ENCODE measurements at regions not wholly inside any gene's neighbourhood (a gene's known extent, or its start where the extent isn't known, plus 50 kb on each side); places are given as distances from the start of the nearest gene placed in this dataset.

- TF ChIP-seq CTCF (IDR thresholded peaks at IDR 0.05), result no peak
- no peak overlapping the region for H3K27ac ChIP-seq
- intact Hi-C loops (cut with DNase I), result no loop called here
- H3K4me3 ChIP-seq, result no peak overlapping the region
- DNase-seq (no peak), ATAC-seq (no peak)
- no peaks in the 10 kb centered on the region for H3K4me1 ChIP-seq
- no peaks in the 10 kb centered on the region for H3K9me3 ChIP-seq
- H3K36me3 ChIP-seq, result no peaks in the 10 kb centered on the region
- no peaks in the 10 kb centered on the region for H3K27me3 ChIP-seq (ENCODE audit: low read depth)
Observed at GRCh38 chr5:28324174-28324573, 1285.8 kb upstream of the CDH9 start.

GRCh38 chr5:28313953-28314352, 1275.6 kb upstream of the CDH9 start:
- ATAC-seq, result no peak
- H3K36me3 ChIP-seq, result no peaks in the 10 kb centered on the region
- H3K27me3 ChIP-seq (ENCODE audit: low read depth), result no peaks in the 10 kb centered on the region
- DNase-seq, result no peak
- H3K4me3 ChIP-seq, result no peak overlapping the region
- intact Hi-C loops (cut with DNase I), result no loop called here
- H3K27ac ChIP-seq, result no peak overlapping the region
- TF ChIP-seq CTCF (IDR thresholded peaks at IDR 0.05), result no peak
- H3K4me1 ChIP-seq, result no peaks in the 10 kb centered on the region
- no peaks in the 10 kb centered on the region for H3K9me3 ChIP-seq

GRCh38 chr5:28313321-28313951, 1275.0 kb upstream of the CDH9 start:
- H3K27me3 ChIP-seq (ENCODE audit: low read depth), result no peaks in the 10 kb centered on the region
- ATAC-seq (no peak), DNase-seq (no peak)
- TF ChIP-seq CTCF (IDR thresholded peaks at IDR 0.05), result no peak
- no peaks in the 10 kb centered on the region for H3K36me3 ChIP-seq
- H3K9me3 ChIP-seq, result no peaks in the 10 kb centered on the region
- H3K4me3 ChIP-seq, result no peak overlapping the region
- intact Hi-C loops (cut with DNase I), result no loop called here
- H3K27ac ChIP-seq, result no peak overlapping the region
- H3K4me1 ChIP-seq, result no peaks in the 10 kb centered on the region

GRCh38 chr5:28310696-28311095, 1272.3 kb upstream of the CDH9 start:
- peaks cover 4% of the 10 kb centered on the region for H3K9me3 ChIP-seq
- no peak for TF ChIP-seq CTCF (IDR thresholded peaks at IDR 0.05)
- DNase-seq, result no peak

GRCh38 chr5:28305891-28306290, 1267.5 kb upstream of the CDH9 start:
- DNase-seq, result no peak
- Histone ChIP-seq H3K4me1 (no peaks in the 10 kb centered on the region), H3K9me3 (peaks cover 4% of the 10 kb centered on the region), H3K36me3 (no peaks in the 10 kb centered on the region), H3K4me3 (no peak overlapping the region), H3K27ac (no peak overlapping the region), H3K27me3 (ENCODE audit: low read depth) (no peaks in the 10 kb centered on the region)
- TF ChIP-seq CTCF (IDR thresholded peaks at IDR 0.05), result no peak
- no peak for ATAC-seq
- intact Hi-C loops (cut with DNase I), result no loop called here

More at GRCh38 chr5:28310696-28311095, 1272.3 kb upstream of the CDH9 start:
- Histone ChIP-seq H3K27ac (no peak overlapping the region), H3K36me3 (no peaks in the 10 kb centered on the region), H3K4me3 (no peak overlapping the region), H3K27me3 (ENCODE audit: low read depth) (no peaks in the 10 kb centered on the region), H3K4me1 (no peaks in the 10 kb centered on the region)
- intact Hi-C loops (cut with DNase I), result no loop called here
- ATAC-seq, result no peak
